A673 (cell line): ENCODE measurements at regions not wholly inside any gene's neighbourhood (a gene's known extent, or its start where the extent isn't known, plus 50 kb on each side); places are given as distances from the start of the nearest gene placed in this dataset.

Source experiments
- CTCF ChIP-seq: fragments of 300-800, 200-600 bp; sonication (generic); conservative IDR thresholded peaks from 2 replicates; pipeline ENCODE4 v1.5.1; 2017; ENCODE audit warnings: low read depth, mild to moderate bottlenecking, antibody characterized with exemption, low read length, moderate library complexity, mixed read lengths
- EZH2 ChIP-seq: fragments of 200-600 bp; sonication (generic); IDR thresholded peaks from 2 replicates; pipeline ENCODE4 v1.6.1; 2017; ENCODE audit warnings: borderline replicate concordance, low read depth, mild to moderate bottlenecking, mixed read lengths, antibody characterized with exemption, low read length; ENCODE audit not compliant: poor library complexity, severe bottlenecking

DNA sequence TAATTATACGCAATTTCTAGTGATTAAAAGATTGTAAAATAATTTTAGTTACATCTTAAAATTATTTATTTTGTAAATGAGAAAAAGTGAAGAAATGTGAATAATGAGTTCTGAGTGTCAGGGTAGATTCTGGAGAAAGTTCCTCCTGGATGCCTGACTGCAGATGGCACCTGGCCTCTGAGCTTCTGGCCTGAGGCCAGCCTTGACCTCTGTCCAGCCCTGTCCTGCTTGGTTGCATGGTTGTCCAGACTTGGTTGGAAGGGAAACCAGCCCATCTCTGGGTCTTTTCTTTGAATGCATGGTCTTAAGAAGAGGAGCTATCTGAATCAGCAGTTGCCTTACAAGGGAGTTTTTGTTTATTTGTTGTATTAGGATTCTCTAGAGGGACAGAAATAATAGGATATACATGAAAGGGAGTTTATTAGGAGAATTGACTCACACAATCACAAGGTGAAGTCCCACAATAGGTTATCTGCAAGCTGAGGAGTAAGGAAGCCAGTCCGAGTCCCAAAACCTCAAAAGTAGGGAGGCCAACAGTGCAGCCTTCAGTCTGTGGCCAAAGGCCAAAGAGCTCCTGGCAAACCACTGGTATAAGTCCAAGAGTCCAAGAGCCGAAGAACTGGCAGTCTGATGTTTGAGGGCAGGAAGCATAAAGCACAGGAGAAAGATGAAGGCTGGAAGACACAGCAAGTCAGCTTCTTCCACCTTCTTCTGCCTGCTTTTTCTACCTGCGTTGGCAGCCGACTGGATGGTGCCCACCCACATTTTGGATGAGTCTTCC, 385.8 kb downstream of the ZNF536 start:
- TF ChIP-seq CTCF (no peak), EZH2 (no peak)
